ENCODE measurements at regions not wholly inside any gene's neighbourhood (a gene's known extent, or its start where the extent isn't known, plus 50 kb on each side); places are given as distances from the start of the nearest gene placed in this dataset.

- no peak for DNase-seq
- Histone ChIP-seq H3K4me3 (no peak overlapping the region), H3K36me3 (no peaks in the 10 kb centered on the region), H3K9ac (ENCODE audit: low read depth in 2 of 2, low read length in 2 of 2) (no peak overlapping the region), H3K27me3 (no peaks in the 10 kb centered on the region), H3K4me1 (peaks cover 8% of the 10 kb centered on the region), H3K9me3 (no peaks in the 10 kb centered on the region), H3K27ac (no peak overlapping the region)
- intact Hi-C loops (cut with DNase I), result loop anchor here (2.0 to 10.0 kb wide), 3 partner anchors 62 to 180 kb away; partner anchors contain the start of gene LMCD1
- no peak for TF ChIP-seq CTCF (IDR thresholded peaks at IDR 0.05)
These were observed 58.5 kb upstream of the LMCD1 start for GRCh38 chr3:8442993-8443650.

GRCh38 chr3:8443829-8444791, 57.5 kb upstream of the LMCD1 start:
- Histone ChIP-seq H3K9me3 (no peaks in the 10 kb centered on the region), H3K27ac (peak overlapping the region; percentile 54), H3K9ac (ENCODE audit: low read depth in 2 of 2, low read length in 2 of 2) (peak overlapping the region in 1 of 2 donors; percentile 4), H3K36me3 (no peaks in the 10 kb centered on the region), H3K4me1 (peaks cover 8% of the 10 kb centered on the region), H3K27me3 (no peaks in the 10 kb centered on the region), H3K4me3 (no peak overlapping the region)
- TF ChIP-seq CTCF (IDR thresholded peaks at IDR 0.05), result no peak
- peak; percentile 92 for DNase-seq
- intact Hi-C loops (cut with DNase I), result loop anchor here (2.0 to 10.0 kb wide), 3 partner anchors 61 to 179 kb away; partner anchors contain the start of gene LMCD1

GRCh38 chr3:8444883-8445282, 56.7 kb upstream of the LMCD1 start:
- no peak overlapping the region for H3K9ac ChIP-seq (ENCODE audit: low read depth in 2 of 2, low read length in 2 of 2)
- no peak for DNase-seq
- intact Hi-C loops (cut with DNase I), result loop anchor here (5.0 to 10.0 kb wide), 2 partner anchors 60 to 162 kb away; partner anchors contain the start of gene LMCD1

GRCh38 chr3:8445861-8446260, 55.8 kb upstream of the LMCD1 start:
- Histone ChIP-seq H3K36me3 (no peaks in the 10 kb centered on the region), H3K27me3 (no peaks in the 10 kb centered on the region), H3K9ac (ENCODE audit: low read depth in 2 of 2, low read length in 2 of 2) (no peak overlapping the region), H3K4me1 (peaks cover 8% of the 10 kb centered on the region), H3K9me3 (no peaks in the 10 kb centered on the region), H3K27ac (no peak overlapping the region), H3K4me3 (no peak overlapping the region)
- TF ChIP-seq CTCF (IDR thresholded peaks at IDR 0.05), result no peak
- DNase-seq, result no peak
- intact Hi-C loops (cut with DNase I), result loop anchor here (10.0 kb wide), 1 partner anchor 59 kb away; the partner anchor contains the start of gene LMCD1

More at GRCh38 chr3:8444883-8445282, 56.7 kb upstream of the LMCD1 start:
- TF ChIP-seq CTCF (IDR thresholded peaks at IDR 0.05), result no peak
- Histone ChIP-seq H3K9me3 (no peaks in the 10 kb centered on the region), H3K4me1 (peaks cover 8% of the 10 kb centered on the region), H3K4me3 (no peak overlapping the region), H3K36me3 (no peaks in the 10 kb centered on the region), H3K27ac (peak overlapping the region; percentile 54), H3K27me3 (no peaks in the 10 kb centered on the region)

GRCh38 chr3:8446845-8447244, 54.8 kb upstream of the LMCD1 start:
- no peaks in the 10 kb centered on the region for H3K9me3 ChIP-seq
- no peaks in the 10 kb centered on the region for H3K27me3 ChIP-seq
- no peak overlapping the region for H3K9ac ChIP-seq (ENCODE audit: low read depth in 2 of 2, low read length in 2 of 2)
- intact Hi-C loops (cut with DNase I), result loop anchor here (10.0 kb wide), 1 partner anchor 58 kb away; the partner anchor contains the start of gene LMCD1
- no peaks in the 10 kb centered on the region for H3K36me3 ChIP-seq
- H3K27ac ChIP-seq, result no peak overlapping the region
- no peak overlapping the region for H3K4me3 ChIP-seq
- no peak for DNase-seq
- no peak for TF ChIP-seq CTCF (IDR thresholded peaks at IDR 0.05)
- H3K4me1 ChIP-seq, result peaks cover 8% of the 10 kb centered on the region
